NCI-H460 (cell line): ENCODE measurements at regions not wholly inside any gene's neighbourhood (a gene's known extent, or its start where the extent isn't known, plus 50 kb on each side); places are given as distances from the start of the nearest gene placed in this dataset.
"Not testable (repeated sequence)": the region's sequence is repeated elsewhere in the genome, so short reads cannot be mapped to it uniquely, and the experiment has no call there.

Source experiments
- DNase-seq: peaks from one replicate; pipeline ENCODE4 v3.0.0-alpha.2; 2016; ENCODE audit warnings: low read depth; ENCODE audit errors: extremely low read depth

DNA sequence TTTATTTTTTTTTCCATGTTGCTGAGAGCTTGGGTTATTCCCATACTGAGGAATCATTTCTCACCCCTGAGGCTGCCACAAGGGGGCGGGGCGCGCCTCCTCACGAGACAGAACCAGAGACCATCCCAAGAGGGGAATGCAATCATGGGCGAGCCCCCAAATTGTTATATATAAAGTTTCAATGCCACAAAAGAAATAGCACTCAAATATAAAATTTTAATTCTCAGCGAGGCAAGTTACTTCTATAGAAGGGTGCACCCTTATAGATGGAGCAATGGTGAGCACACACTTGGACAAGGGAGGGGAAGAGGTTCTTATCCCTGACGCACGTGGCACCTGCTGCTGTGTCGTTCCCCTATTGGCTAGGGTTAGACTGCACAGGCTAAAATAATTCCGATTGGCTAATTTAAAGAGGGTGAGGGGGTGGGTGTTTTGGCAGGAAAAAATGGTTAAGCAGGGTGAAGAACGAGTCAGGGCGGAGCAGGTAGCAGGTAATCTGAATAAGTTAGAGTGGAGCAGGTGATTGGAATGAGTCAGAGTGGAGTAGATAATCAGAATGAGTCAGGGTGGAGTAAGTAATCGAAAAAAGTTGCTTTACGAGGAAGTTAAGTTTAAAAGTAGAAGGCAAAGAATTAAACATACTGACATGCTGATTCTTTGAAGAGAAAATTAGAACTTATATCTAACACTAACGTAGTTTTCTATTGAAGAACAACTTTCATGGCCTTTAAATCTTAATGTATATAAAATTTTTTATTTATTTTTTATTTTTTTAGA is 177.5 kb downstream of the MTCL1 start:
- peak; percentile 23 for DNase-seq

DNA sequence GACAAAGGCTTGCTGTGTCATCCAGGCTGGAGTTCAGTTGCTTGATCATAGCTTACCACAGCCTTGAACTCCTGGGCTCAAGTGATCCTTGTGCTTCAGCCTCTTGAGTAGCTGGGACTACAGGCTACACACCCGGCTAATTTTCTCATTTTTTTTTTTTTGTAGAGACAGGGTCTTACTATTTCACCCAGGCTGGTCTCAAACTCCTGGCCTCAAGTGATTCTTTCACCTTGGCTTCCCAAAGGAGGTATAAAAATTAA is 178.0 kb downstream of the MTCL1 start:
- no peak for DNase-seq

DNA sequence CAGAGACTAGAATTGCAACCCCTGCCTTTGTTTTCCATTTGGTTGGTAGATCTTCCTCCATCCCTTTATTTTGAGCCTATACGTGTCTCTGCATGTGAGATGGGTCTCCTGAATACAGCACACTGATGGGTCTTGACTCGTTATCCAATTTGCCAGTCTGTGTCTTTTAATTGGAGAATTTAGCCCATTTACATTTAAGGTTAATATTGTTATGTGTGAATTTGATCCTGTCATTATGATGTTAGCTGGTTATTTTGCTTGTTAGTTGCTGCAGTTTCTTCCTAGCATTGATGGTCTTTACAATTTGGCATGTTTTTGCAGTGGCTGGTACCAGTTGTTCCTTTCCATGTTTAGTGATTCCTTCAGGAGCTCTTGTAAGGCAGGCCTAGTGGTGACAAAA is 182.5 kb downstream of the MTCL1 start:
- DNase-seq = not testable (repeated sequence)

DNA sequence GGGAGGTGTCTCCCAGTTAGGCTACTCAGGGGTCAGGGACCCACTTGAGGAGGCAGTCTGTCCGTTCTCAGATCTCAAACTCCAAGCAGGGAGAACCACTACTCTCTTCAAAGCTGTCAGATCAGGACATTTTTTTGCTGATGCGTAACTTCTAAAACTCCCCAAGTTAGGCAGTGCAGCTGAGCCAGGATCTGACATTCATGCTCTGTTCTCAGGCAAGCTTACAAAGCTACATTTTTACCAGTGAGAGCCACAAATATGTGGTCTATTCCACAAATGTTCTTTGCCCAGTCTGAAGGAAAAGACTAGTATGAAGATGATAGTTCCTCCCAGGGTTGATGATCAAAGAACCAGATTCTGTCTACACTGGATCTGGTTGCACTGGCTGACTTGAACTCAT is 184.1 kb downstream of the MTCL1 start:
- DNase-seq = no peak

DNA sequence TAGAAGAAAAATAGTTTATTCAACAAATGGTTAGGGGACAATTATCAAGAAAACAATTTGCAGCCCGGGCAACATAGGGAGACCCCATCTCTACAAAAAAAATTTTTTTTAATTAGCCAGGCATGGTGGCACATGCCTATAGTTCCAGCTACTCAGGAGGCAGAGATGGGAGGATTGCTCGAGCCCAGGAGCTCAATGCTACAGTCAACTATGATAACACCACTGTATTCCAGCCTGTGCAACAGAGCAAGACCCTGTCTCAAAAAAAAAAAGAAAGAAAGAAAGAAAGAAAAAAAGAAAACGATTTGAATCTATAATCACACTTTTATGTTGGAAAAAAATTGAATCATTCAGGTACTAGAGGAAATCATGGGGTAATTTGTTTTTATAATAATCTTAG is 185.1 kb downstream of the MTCL1 start:
- not testable (repeated sequence) for DNase-seq

DNA sequence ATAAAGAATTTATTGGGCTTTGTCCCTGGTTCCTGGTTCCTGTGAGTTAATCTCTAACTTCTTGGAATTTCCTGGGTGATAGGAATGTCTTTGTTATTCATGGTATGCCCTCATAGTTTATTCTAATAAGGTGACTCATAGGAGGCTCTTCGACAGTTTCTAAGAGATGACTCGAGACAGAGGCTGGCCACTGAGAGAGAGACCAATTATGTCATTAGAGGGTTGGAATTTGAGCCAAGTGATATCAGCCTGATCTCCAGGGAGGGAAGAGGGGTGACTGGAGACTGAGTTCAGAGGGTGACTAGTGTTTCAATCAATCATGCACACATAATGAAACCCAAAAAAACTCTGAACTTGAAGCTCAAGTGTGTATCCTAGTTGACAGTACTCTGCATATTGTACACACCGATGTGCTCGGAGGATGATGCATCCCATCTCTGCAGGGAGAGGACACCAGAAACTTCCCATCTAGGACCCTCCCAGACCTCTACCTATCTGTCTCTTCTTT is 185.7 kb downstream of the MTCL1 start:
- peak; percentile 86 for DNase-seq

DNA sequence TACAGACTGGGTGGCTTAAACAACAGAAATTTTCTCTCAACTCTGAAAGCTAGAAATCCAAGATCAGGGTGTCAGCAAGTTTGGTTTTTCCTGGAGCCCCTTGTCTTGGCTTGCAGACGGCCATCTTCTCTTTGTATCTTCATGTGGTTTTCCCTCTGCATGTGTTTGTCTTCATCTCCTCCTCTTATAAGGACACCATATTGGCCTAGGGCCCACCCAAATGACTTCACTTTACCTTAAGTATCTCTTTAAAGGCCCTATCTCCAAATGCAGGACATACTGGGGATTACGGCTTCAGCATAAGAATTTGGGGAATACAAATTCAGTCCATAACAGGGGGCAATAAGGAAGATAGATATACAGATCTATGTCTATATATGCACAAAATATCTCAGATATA is 187.9 kb downstream of the MTCL1 start:
- no peak for DNase-seq

DNA sequence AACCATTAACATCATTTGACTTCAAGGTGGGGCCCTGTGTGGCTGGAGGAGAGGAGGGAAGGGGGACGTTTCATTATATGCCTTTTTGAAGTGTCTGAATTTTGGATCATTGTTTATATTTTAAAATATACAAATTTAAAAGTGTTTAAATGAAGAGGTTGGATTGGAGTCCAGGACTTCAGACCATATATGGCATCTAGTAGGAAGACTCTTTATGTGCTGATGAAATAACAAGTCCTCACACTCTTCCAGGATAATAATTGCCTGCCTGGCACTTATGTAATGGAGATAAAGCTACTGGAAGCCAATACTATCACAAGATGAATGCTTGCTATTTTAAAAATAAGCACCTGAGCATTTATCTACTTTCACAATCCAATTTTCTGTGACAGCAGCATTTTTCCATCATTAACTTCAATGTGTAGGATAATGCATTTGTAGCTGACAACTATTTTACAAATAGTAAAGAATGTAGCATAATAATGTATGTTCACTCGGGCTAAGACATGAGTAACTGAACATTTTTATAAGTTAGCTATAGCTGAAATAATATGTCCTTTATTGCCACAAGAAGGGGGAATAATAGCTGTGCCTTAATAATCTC is 188.4 kb downstream of the MTCL1 start:
- no peak for DNase-seq

DNA sequence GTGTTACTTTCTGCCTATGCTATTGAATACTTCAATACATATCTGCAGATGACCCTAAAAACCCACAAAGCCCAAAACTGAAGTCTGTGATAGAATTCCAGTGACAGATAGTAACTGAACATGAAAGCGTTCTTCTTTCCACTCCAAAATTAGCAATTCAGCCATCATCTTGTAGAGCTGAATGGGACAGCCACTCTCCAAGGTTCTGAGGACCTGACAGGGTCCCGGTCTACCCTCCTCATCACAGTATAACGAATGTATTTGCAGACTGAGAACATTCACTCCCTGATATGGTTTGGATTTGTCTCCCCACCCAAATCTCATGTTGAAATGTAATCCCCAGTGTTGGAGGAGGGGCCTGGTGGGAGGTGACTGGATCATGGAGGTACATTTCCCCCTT is 189.5 kb downstream of the MTCL1 start:
- DNase-seq = no peak

DNA sequence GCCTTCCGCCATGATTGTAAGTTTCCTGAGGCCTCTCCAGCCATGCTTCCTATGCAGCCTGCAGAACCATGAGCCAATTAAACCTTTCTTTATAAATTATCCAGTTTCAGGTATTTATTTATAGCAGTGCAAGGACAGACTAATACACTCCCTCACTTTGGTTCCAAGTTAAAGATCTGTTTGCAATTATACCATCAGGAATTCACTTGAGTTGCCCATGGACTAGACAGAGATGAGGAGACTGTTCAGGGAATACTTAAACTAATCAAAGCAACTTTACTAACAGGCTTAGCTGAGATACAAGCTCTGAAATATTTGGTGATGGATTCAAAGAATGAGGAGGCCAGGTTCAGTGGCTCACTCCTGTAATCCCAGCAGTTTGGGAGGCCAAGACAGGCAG is 190.0 kb downstream of the MTCL1 start:
- DNase-seq = no peak

DNA sequence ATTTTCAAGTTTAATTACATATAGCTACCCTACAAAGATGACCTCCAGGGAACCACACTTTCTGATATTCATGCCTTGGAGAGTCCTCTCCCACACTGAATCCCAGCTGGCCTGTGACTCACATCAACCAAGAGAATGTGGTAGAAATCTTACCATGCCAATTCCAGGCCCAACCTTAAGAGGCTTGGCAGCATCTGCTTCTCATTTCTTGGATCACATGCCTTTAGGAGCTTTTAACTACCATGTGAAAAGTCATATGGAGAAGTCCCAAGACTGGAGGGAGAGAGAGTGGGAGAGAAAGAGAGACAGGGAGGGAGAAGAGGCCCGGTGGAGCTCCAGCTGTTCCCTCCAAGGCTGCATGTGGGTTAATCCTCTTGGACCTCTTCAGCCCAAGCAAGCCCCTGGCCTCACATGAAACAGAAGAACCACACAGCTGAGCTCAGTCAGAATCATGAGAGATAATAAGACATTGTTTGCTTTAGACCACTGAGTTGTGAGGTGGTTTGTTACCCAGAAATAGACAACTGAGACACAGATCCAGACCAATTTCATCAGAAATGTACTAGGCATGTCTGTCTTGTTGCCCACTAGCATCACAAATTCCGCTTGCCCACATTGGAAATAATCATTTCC is 190.7 kb downstream of the MTCL1 start:
- no peak for DNase-seq

DNA sequence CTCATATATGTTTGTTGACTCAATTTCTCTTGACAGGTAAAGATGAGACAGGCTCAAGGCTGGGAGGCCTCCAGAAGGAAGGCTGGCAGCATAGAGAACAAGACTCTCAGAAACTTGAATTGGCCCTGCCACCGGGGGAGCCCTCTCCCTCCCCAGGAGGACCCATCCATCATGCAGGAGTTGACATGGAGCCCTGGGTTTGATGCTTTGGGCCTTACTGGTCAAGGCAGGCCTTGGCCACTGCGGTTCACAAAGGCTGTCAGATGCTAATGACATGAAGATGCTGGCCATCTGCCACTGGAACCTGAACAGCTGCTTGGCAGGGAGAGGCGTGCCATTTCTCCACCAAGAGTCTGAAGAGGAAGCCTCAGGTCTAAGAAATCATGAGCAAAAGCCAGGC is 193.6 kb downstream of the MTCL1 start:
- DNase-seq = no peak

DNA sequence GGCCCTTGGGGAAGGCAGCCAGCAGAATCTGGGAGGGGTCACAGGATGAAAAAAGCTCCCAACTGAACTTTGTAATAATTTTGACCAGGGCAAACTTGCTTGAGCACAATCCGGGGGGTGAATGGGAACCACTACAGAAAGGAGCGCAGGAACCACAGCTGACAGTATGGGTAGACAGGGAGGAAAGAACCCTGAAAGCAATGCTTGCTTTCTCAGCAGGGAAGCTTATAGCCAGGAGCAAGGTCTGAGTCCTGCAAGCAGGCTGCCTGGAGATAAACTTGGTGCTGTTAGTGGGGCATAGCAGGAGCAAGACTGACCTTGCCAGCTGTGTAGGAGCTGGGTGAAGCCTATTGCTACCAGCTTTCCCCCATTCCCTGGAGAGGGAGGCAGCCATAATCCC is 195.2 kb downstream of the MTCL1 start:
- DNase-seq = no peak

DNA sequence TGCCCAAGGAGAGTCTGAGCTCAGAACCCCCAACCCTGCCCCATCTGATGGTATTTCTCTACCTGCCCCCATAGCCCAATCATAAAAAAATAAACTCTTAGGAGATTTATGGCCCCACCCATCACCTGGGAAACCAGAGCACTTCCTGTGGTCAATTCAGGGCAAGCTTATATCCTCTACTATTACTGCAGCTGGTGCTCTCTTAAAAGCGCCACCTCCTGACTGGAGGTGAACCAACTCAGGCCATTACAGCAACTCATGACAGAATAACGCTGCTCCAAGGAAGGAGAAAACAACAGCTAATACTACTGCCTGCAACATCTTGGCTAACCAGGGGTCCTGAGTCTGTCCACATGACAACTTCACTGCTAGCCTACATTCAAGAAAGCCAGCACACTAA is 195.7 kb downstream of the MTCL1 start:
- DNase-seq = no peak

DNA sequence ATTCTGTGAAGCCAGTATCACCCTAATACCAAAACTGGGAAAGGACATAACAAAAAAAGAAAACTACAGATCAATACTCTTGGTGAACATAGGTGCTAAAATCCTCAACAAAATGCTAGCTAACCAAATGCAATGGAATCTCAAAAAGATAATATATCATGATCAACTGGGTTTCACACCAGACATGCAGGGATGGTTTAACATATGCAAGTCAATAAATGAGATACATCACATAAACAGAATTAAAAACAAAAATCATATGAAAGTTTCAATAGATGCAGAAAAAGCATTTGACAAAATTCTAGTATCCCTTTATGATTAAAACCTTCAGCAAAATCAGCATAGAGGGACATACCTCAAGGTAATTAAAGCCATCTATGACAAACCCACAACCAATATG is 198.2 kb upstream of the NDUFV2 start:
- DNase-seq = no peak

DNA sequence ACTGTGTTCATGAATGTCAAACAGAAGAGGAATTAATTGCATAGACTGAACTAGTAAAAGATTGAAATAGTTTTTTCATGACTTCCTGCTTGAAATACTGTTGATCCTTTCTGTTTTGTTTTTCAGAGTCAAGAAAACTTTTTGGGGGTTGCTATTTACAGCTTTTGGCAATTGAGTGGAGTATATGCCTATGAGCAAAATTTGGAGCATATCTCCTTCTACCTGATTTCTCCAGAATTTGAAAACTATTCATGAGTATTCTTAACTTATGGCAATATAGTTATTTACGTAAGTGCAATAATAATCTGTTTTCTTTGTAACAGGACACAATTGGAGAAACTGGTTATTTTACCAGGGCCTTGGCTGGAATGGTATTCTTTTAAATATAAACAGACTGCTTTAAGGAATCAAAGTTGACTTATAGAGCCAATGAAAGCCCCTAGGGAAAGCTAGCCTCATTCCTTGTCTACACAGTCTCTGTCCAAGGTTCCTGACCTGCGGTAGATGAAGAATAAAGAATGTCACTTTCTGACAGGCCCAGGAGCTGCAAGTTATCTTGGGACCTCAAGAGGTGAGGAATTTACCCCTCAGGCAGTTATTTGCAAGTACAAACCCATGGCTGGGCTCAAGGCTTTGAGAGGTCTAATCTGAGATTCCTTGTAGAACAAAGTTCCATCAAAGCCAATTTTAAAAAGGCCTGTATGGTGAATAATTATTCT is 193.5 kb upstream of the NDUFV2 start:
- DNase-seq = no peak

DNA sequence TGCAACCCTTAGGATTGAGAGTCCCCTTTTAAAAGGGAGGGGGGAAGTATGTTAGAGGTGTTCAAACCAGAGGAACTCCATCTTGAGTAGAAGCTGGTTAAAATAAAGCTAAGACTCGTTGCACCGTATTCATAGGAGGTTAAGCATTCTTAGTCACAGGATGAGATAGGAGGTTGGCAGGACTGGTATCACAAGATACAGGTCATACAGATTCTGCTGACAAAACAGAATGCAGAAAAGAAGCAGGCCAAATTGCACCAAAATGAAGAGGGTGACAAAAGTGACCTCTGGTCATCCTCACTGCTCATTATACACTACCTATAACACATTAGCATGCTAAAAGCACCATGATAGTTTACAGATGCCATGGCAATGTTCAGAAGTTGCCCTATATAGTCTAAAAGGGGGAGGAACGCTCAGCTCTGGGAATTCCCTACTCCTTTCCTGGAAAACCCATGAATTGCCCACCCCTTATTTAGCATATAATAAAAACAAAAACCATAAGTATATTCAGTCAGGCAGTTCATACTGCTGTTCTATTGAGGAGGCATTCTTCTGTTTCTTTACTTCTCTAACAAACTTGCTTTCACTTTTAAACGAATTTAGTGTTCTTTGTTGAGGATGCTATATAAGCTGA is 192.2 kb upstream of the NDUFV2 start:
- no peak for DNase-seq

DNA sequence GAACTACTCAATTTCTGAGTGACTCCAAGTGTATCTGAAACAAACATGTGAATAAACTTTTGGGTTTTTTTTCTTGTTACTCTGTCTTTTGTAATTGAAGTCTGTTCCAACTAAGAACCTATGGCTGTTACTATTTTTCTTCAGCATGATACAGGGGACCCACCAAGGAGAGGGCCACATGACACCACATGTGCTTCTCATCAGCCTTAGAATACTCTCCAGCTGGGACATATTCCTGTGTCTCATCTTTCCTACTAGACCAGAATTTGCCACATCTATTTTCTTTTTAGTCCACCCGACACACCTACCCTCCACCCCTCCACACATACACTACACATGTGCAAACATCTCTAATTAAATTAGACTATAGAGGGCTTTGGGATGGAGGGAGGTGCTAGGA is 191.7 kb upstream of the NDUFV2 start:
- no peak for DNase-seq

DNA sequence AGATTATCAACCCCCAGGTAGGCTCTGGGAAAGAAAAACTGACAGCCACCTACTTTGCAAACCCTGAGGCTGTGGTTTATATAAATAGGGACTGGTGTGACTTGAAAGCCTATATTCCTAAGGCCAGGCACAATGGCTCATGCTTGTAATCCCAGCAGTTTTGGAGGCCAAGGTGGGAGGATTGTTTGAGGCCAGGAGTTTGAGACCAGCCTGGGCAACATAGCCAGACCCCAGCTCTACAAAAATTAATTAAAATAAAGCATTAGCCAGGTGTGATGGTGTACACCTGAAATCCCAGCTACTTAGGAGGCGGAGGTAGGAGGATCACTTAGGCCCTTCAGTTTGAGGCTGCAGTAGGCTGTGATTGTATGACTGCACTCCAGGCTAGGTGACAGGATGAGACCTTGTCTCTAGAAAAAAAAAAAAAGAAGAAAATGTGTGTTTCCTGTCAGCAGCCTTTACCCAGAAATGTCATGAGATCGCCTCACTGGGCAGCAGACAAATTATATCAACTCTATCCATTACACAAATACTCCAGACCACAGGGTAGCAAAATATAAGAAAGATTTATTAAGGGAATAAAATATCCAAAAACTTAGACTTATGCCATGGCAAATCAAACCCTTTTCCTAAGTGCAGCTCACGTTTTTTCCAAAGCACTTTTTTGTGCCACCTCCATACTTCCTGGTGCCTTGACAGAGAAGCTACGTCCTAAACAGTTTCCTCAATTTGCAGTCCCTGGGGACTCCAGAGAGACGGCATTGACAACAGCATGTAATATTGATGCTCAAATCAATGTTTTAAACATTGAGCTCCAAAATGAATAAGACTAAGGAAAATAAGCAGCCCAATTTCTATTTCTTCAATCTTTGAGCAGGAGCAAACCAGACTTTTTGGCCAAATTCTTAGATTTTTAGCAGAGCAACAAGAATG is 190.8 kb upstream of the NDUFV2 start:
- no peak for DNase-seq
